Pancreas (tissue), 10 donors: ENCODE measurements at regions not wholly inside any gene's neighbourhood (a gene's known extent, or its start where the extent isn't known, plus 50 kb on each side); places are given as distances from the start of the nearest gene placed in this dataset.

ENCODE experiments used
- ATAC-seq, 4 donors: fragments of 200-7000 bp; cut with Tn5 transposase; one replicate each; pipeline versions ENCODE4 v1.8.0 to v1.9.1; 2020; ENCODE audit warnings: mild to moderate bottlenecking in 4 of 4, moderate library complexity in 4 of 4
- DNase-seq, 6 donors: peaks; one replicate each; pipeline ENCODE4 v3.0.0-alpha.2; 2020
- FAIRE-seq: peaks from 2 replicates; lab custom pipeline; 2012; peaks lifted over from hg19 to GRCh38; lab: Jason Lieb, UNC
- H3K27ac ChIP-seq, 4 donors: fragments of 200-600 bp; sonication (generic); 1 replicate in 3 of 4; 2 replicates in 1 of 4; pipeline versions ENCODE4 v1.5.0 to v1.8.0; 2020
- H3K27me3 ChIP-seq, 4 donors: fragments of 200-600 bp; one replicate each; pipeline ENCODE4 v1.8.0; 2021
- H3K36me3 ChIP-seq, 3 donors: fragments of 200-600 bp; sonication (generic) in 1 of 3; one replicate each; pipeline versions ENCODE4 v1.5.0 to v1.8.0; 2020 to 2021
- H3K4me1 ChIP-seq, 3 donors: fragments of 200-600 bp; one replicate each; pipeline ENCODE4 v1.8.0; 2021
- H3K4me3 ChIP-seq, 4 donors: fragments of 200-600 bp; sonication (generic) in 2 of 4; one replicate each; pipeline versions ENCODE4 v1.5.0 to v1.8.0; 2020 to 2021
- H3K9me3 ChIP-seq, 4 donors: fragments of 200-600 bp; one replicate each; pipeline ENCODE4 v1.8.0; 2021
- CTCF ChIP-seq, 4 donors: fragments of 200-600 bp; sonication (generic) in 3 of 4; IDR thresholded peaks; one replicate each; pipeline versions ENCODE4 v1.5.0 to v1.8.0; 2021; ENCODE audit warnings: antibody characterized with exemption in 4 of 4
- WGBS, 2 donors: extraction: QIAGEN DNeasy Blood & Tissue Kit; methylation state at CpG; one replicate each; pipeline ENCODE4 v1.1.7; 2013; 5-methylcytosine and 5-hydroxymethylcytosine counted together
- intact Hi-C, 3 donors: fragments of 100-400 bp; cut with DNase I; formaldehyde crosslinking; loops; one replicate each; pipeline versions ENCODE4 v1.11.1 to v1.14.2; 2022
- donor health status: healthy with polysubstance abuse.
- donor health status: DM: no; HTN: no; CAD: no; lungs with moderate emphysema.
- donor health status: DM: no; HTN: no; CAD: no.
- donor health status: control.
- donor health status: control.
- donor health status: Bipolar disorder and iron deficiency.
- donor health status: DM: yes; HTN: yes; CAD: no.
- donor health status: DM: no; HTN: no; CAD: no.
- donor health status: DM: no; HTN: no; CAD: no.
- donor health status: DM: yes; HTN: yes; CAD: no.

DNA sequence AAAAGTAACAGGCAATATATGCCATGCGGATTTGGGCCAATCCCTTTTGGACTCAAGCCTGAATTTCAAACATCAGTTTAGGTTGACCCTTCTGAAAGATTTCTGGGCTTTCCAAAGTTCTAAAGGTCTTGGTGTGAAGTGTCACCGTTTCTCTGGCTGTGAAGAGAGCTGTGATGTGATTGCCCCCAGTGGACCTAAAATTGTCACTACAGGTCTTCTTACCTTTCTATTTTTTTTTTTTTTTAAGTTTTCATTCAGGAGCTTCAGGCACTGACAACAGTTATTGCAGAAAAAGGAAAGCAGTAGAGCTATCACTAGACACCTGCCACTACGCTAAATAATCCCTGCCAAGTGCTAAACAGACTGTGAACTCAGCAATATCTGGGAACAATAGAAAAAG lies 75.7 kb upstream of the OPRM1 start:
- Histone ChIP-seq H3K4me1 (peaks cover 0 to 5% (median 4%) of the 10 kb centered on the region in 3 donors), H3K4me3 (no peak overlapping the region), H3K27me3 (no peaks in the 10 kb centered on the region), H3K9me3 (no peaks in the 10 kb centered on the region), H3K27ac (no peak overlapping the region), H3K36me3 (no peaks in the 10 kb centered on the region)
- ATAC-seq: no peak
- DNase-seq: no peak
- TF ChIP-seq CTCF (IDR thresholded peaks at IDR 0.05): no peak
- 38 to 59% methylated on average over 3 of the region's 3 CpGs for WGBS, 2 donors
- intact Hi-C loops: no loop called here
- FAIRE-seq: no peak

- H3K36me3 ChIP-seq: no peaks in the 10 kb centered on the region
- no peaks in the 10 kb centered on the region for H3K27me3 ChIP-seq
- no peak overlapping the region for H3K4me3 ChIP-seq
- no peak for TF ChIP-seq CTCF (IDR thresholded peaks at IDR 0.05)
- WGBS, 2 donors: 74 to 82% methylated on average over 2 of the region's 2 CpGs
- peaks cover 0 to 5% (median 4%) of the 10 kb centered on the region in 3 donors for H3K4me1 ChIP-seq
- DNase-seq (no peak), FAIRE-seq (no peak), ATAC-seq (no peak)
- no peaks in the 10 kb centered on the region for H3K9me3 ChIP-seq
- intact Hi-C loops: no loop called here
- H3K27ac ChIP-seq: no peak overlapping the region
Observed at GRCh38 chr6:153962555-153962954, 76.5 kb upstream of the OPRM1 start.

- no peak for ATAC-seq
- Histone ChIP-seq H3K4me3 (no peak overlapping the region), H3K27me3 (no peaks in the 10 kb centered on the region), H3K27ac (no peak overlapping the region), H3K4me1 (peaks cover 0 to 5% (median 4%) of the 10 kb centered on the region in 3 donors), H3K9me3 (no peaks in the 10 kb centered on the region), H3K36me3 (no peaks in the 10 kb centered on the region)
- TF ChIP-seq CTCF (IDR thresholded peaks at IDR 0.05): no peak
- no peak for DNase-seq
- WGBS, 2 donors: 82 to 87% methylated on average over 1 of the region's 1 CpG
- intact Hi-C loops: no loop called here
- FAIRE-seq: no peak
Observed at GRCh38 chr6:153960741-153961140, 78.3 kb upstream of the OPRM1 start.

- H3K4me3 ChIP-seq: no peak overlapping the region
- DNase-seq (no peak), ATAC-seq (no peak), FAIRE-seq (no peak)
- peaks cover 0 to 5% (median 4%) of the 10 kb centered on the region in 3 donors for H3K4me1 ChIP-seq
- H3K9me3 ChIP-seq: no peaks in the 10 kb centered on the region
- no peaks in the 10 kb centered on the region for H3K27me3 ChIP-seq
- intact Hi-C loops: no loop called here
- H3K36me3 ChIP-seq: no peaks in the 10 kb centered on the region
- no peak for TF ChIP-seq CTCF (IDR thresholded peaks at IDR 0.05)
- H3K27ac ChIP-seq: no peak overlapping the region
- whole genome bisulfite sequencing, 2 donors: 86% methylated on average over 4 of the region's 4 CpGs
Observed at GRCh38 chr6:153960281-153960680, 78.8 kb upstream of the OPRM1 start.

GRCh38 chr6:153959276-153959675 lies 79.8 kb upstream of the OPRM1 start:
- Histone ChIP-seq H3K36me3 (no peaks in the 10 kb centered on the region), H3K4me3 (no peak overlapping the region), H3K9me3 (no peaks in the 10 kb centered on the region), H3K27me3 (no peaks in the 10 kb centered on the region), H3K4me1 (peaks cover 0 to 4% (median 3%) of the 10 kb centered on the region in 3 donors), H3K27ac (no peak overlapping the region)
- no peak for TF ChIP-seq CTCF (IDR thresholded peaks at IDR 0.05)
- ATAC-seq (no peak), FAIRE-seq (no peak), DNase-seq (no peak)
- intact Hi-C loops: no loop called here
- WGBS, 2 donors: 91 to 96% methylated on average over 1 of the region's 1 CpG
